Umbilical cord (tissue), 1 donor: ENCODE measurements at regions not wholly inside any gene's neighbourhood (a gene's known extent, or its start where the extent isn't known, plus 50 kb on each side); places are given as distances from the start of the nearest gene placed in this dataset.
"Not testable (repeated sequence)": the region's sequence is repeated elsewhere in the genome, so short reads cannot be mapped to it uniquely, and the experiment has no call there.

Experiments used
- DNase-seq: peaks from one replicate; pipeline ENCODE4 v3.0.0-alpha.2; 2015; ENCODE audit warnings: low spot score

DNA sequence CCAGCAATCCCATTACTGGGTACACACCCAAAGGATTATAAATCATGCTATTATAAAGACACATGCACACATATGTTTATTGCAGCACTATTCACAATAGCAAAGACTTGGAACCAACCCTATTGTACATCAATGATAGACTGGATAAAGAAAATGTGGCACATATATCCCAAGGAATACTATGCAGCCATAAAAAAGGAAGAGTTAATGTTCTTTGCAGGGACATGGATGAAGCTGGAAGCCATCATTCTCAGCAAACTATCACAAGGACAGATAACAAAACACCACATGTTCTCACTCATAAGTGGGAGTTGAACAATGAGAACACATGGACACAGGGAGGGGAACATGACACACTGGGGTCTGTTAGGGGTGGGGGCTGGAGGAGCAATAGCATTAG is 177.2 kb upstream of the TBX18 start:
- DNase-seq: not testable (repeated sequence)

DNA sequence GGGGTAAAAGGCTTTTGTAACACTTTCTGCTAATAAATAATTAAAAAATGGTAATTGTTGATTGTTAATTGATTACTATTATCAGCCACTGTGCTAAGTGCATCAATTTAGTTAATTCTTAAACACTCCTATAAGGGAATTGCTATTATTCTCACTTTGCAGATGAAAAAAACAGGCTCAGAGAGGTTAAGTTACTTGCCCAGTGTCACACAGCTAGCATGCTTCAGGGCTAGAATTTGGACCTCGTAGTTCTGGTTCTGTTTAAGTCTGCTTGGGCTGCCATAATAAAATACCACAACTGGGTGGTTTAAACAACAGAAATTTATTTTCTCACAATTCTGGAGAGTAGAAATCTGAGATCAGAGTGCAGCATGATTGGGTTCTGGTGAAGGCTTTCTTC is 164.8 kb upstream of the TBX18 start:
- no peak for DNase-seq

DNA sequence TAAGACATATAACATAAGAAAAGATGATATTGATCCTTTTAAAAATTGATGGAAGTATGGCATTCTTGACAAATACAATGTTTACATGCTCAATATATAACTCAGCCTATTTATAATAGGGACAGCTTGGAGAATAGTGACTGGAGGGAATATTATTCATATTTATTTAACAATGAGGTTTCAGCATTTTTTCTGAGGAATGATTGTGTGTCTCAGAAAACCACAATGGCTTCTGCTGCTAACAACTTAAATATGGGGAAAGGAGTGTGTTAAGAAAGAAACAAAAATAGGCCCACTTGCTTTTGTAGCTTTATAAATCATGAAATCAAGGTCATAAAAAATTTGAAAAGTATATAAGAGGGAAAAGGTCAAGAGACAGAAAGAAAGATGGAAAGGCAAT is 163.2 kb upstream of the TBX18 start:
- no peak for DNase-seq

DNA sequence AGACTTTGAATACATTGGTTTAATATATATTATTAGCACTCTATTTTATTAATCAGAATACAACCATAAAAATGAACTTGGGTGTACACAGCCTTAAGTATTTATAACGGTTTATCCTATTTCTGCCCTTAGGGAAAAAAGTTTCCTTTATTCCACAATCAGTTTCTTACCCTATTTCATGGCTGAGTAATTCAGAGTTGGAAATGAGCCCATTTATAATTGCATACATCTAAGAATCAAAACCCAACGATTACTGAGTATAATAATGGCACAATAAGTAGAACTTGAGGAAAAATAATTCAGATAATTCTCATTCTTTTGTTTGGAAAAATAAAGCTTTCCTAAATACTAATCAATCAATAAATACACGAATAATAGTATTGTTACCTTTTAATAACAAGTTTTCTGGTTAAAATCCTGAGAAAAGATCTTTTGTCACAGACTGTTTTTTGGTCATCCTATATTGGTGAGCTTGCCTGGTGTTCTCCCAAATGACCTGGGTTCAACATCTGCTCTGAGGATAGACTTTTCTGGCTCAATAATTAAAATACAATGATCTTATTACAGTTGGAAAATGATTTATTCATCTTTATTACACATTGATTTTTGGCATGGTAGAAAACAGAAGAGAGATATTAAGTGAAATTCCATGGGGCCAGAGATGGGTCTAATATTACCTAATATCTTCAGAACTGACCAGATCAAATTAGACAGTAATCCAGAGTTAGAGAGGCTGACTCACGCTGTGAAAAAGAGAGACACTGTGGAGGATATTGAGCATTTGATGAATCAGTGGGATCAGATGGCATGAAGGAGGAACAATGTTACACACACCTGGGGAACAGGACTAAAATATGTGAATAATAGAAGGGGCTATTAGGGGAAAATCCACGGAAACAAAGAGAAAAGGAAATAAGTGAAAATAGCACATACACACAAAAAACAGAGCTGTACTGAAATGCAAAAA is 162.1 kb upstream of the TBX18 start:
- DNase-seq: peak; percentile 27

DNA sequence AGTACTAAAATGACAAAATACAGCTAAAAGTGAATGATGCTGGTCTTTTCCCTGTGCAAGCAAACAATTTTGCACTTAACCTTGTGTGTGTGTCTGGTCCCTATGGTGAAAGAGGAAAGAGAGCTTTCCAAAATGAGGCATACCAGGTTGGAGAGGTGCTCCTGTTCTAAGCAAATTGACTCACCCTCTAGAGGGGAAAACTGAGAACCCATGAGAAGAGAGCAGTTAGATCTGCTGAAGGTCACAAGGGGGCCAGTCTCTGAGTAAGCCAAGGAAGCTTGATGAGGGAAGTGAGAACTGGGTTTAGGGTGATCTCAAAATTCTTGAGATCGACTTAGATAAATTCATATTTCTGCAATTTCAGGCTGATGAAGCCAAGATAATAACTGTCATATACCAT is 157.5 kb upstream of the TBX18 start:
- no peak for DNase-seq

DNA sequence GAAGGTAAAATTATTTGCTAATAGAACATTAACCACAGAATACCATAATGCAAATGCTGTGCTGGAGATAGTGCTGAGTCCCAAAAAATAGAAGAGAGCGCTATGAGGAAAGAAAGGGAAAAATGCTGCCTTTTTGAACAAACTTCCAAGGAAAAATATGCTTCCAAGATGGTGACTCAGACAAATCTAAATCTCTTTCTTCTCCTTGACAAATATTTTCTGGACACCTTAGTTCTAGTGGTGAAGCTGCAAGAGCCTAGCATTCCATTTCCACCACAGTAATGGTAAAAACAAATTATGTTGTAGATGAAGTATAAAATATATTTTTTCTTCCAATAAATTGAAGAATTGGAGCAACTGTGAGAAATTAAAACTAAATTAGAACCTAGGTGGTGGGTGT is 155.6 kb upstream of the TBX18 start:
- no peak for DNase-seq

DNA sequence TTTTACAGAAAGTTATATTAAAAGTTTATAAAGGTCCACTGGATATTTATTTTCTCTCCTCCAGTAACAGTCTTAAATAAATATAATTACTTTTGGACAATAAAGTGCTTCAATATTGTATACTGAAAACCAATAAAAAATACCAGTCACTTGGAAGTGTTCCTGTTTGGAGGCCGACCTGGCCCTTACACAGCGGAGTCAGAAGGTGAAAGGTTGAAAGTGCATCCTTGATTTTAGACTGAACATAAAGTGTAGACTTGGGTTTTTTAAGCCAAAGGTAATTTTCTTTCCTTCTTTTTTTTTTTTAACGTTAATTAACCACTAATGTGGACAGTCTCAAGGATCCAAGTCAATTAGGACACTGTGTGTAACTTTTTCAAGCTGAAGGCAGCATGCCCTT is 152.3 kb upstream of the TBX18 start:
- DNase-seq: no peak

DNA sequence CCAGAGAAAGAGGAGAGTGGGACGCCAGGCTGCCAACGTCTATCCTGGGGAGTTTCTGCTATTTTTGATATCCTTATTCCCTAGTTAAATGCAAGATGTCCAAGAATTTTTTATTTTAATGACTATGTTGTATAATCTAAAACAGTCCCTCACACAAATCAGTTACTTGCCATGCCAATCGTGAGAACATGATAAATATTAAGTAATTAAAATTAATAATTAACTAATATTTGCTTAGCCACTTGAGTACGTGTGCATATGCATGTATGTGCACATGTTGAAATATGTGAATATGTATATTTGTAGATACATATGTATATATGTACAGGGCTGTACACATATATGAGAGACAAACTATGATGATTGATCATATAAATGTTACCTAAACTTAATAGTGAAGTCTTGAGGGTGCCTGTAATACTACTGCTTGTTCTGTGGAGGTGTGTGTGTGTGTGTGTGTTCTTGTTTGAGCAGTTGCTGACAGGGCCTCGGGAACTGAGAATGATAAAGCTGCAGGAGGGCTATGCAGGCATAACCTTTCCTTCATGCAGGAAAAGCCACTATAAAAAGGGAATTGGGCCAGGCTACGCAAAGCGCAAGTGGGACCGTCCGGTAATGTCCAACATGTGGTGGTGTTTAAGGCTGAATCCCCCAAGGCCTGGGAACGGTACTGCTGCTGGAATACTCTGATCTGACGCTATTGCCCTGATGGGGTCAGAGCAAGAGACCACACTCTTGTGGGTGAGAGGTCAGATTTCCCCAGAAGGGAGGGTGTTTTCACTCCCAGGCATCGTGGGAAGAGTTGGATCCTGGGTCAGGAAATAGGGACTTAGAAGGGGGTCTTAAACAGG is 148.3 kb upstream of the TBX18 start:
- DNase-seq: no peak

DNA sequence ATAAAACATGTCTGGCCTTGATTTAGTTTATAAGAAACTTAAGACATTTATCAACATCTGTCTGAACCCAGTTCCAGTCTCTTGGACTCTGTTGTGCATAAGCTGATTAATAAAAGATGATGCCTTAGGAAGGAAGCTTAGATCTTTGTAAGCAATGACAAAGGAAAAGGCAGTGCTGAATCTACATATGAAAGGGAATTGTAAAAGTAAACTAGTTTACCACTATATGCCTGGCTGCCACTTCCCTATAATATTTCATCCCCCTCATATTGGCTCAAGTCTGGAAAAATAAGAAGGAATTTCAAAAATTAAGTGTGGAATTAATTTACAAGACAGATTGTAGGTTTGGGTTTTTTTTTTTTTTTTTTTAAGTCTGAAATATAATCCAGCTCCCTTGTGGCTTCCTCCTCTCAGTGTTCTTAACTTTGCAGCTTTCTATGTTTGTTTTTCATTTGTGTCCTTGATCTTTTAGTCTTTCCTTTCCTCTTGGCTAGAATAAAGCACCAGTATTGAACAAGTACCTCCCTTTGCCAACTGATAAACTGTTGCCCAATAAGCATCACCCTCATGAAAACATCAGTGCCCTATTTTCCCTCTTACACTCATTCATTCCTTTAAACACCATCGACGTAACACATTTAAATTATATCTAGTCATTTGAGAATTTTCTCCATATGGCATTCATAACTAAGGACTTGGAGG is 146.7 kb upstream of the TBX18 start:
- no peak for DNase-seq

DNA sequence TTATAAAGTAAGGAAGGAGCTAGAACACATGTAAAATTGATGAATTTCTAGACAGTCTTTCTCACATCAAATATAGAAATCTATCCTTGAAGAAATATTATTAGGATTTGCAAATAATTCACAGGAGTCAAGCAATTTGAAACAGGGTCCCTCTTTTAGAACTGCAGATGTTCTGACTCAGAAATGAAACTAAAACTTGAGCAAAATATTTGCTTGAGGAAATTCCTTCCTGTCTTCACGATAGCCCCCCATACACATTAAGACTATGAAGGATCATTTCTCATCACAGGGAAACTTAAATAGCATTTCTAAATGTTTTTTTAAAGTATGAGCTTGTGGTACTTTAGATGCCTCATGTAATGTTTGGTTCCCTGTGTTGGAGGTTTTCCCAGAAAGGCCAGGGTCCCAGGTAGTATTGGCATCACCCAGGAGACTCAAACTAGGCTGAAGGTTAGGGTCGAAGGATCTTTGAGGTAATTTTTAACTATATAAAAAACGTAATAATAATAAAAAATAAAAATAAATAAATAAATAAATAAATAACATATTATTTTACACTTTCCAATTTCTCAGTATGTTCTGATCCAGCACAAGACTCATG is 144.0 kb upstream of the TBX18 start:
- no peak for DNase-seq

DNA sequence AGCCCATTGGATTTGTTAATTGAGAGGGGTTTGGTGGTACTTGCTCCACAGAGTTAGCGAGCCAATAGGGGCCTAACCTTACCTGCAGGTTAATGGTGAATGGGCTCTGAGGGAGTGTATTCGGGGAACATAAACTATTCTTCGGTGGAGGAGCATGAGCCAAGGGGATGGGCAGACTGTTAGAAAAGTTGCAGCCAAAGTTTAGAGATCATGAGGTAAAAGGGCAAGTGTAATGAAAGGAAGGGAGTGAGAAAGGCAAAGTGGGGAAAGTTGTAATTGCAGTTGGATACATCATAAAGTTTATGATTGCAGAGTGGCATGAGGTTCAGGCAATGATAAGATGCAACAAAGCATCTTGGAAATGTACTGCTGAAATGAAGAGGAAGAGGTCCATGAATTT is 142.1 kb upstream of the TBX18 start:
- no peak for DNase-seq

DNA sequence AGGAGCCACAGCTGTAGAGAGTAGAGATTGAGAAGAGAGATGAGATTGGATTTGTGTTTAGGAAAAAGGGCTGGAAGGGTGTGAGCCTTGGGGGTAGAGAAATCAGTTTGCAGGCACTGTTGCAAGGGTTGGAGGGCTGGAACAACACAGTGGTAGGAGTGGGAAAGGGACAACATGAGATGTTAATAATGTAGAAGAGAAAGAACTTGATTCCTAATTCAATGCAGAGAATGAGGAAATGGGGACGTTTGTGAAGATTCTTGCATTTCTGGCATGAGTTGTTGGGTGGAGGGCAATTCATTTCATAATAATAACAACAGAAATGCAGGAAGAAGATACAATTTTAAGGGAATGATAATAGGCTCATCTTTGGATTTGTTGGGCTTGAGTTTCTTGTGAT is 141.4 kb upstream of the TBX18 start:
- no peak for DNase-seq

DNA sequence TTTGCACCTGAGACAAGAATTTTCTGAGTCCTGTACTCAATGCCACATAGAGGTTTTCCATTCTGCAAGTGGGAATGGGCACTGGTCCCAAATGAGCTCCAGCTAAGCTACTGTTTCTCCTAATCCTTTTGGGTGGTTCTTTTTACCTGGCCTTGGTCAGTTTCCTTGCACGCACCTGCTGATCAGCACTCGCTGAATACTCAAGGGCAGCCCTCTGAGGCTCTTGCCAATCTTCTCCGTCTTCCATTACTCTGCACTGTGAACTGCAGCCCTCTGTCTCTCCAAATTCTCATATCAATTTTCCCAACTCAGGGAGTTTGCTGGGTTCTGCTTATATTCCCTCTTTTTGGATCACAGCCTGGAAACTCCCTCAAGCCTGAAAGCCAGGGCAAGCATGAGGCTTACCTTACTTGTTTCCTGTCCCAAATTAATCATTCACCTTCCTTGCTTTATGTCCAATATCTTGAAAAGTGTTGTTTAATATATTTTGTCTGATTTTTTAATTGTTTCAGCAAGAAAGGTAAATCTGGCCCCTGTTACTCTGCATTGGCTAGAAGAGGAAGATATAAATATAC is 138.0 kb upstream of the TBX18 start:
- no peak for DNase-seq

DNA sequence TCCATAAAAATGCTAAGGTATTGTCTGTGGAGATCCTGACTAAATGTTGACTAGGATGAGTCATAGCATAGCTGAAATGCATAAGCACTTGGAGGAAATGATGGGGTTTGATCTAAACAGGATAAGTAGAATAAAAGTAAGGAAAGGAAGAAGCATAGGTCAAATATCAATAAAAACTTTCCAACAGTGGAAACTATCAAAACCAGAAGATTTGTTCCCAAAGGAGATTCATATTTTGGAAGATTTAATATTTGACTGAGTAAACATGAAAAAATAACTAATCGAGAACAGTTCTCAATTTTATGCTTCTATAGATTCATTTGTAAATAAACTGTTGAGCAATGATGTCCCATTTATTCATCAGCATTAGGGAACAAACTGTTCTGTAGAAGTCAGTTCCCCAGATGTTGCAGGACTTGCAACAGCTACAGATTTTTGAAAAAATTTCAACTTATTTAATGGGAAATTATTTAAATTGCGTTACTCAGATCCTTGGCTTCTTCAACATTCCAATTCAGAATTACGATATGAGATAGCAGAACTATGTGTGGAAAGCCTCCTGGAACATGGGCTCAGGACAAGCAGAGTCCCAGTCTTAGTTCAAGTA is 133.7 kb upstream of the TBX18 start:
- peak; percentile 24 for DNase-seq

DNA sequence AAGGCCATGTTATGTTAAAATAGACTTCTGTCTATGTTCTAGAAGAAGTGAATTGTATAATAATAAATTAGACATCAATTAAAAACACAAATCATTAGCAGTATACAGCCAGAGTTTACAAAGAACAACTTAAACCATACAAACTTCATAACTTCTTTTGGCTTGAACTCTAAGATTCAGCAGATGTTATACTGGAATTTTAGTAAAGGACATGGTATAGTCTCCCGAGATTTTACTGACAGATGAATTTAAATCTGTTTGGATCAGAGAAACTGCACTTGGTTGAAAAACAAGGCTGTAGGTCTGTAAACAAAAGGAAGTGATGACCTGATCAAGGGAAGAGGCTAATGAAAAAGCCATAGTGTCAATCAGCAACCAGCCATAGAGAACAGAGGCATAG is 132.6 kb upstream of the TBX18 start:
- peak; percentile 29 for DNase-seq

DNA sequence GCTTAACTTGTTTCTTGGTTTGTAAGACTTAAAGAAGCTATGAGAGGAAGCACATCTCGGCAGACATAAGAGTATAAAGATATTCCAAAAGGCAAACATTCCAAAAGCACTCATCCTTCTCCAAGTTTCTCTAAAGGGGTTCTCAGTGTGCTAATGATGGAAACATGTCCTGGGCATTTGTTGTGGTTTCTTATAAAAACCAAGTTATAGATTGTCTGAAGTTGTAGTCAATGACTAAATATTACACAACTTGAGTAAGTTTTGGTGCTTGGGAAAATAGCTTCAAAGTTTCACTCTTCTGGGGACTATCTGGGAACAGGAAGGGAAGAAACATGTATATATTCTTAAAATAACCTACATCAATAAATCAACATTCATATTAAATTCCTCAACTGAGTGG is 128.3 kb upstream of the TBX18 start:
- DNase-seq: peak; percentile 14

DNA sequence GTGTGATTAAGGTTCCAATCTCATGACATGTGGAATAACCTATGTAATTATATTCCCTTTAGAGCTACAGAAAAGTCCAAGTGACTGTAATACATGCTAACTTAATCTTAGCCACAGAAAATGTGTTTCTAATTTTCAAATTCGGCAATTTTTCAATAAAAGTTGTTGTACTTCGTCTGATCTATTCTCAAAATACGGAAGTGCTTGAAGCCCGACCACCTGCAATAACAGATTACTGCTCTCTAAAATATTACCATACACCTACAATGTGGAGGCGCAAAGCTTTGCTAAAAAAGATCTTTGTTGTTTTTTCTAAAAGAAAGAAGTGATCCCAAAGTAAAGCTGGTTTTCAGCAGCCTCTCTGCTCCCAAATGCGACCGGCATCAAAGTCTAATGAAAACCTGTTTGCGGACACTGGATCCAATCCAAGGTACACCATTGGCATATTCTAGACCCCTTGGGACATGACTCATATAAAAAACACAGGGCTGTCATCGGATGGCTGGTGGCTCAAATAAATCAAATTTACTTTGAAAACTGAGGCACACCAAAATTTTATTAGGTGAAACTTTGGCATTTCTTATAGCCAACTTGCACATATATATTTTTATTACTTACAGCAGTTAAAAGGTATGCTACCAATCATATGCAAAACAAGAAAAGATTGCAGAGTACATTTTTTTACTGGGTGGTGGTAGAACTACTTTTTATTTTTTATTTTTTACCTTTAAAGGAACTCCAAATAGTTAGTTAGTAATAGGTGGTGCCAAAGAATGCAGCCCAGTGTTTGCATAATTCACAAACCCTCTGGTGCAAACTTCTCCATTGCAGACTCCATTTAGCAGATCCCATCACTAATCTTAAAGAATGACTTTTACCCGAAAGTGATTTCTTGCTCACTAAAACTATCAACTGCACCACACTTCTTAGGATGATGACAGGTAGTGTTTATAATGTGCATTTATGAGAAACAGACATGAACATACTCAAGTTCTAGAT is 118.7 kb upstream of the TBX18 start:
- no peak for DNase-seq

DNA sequence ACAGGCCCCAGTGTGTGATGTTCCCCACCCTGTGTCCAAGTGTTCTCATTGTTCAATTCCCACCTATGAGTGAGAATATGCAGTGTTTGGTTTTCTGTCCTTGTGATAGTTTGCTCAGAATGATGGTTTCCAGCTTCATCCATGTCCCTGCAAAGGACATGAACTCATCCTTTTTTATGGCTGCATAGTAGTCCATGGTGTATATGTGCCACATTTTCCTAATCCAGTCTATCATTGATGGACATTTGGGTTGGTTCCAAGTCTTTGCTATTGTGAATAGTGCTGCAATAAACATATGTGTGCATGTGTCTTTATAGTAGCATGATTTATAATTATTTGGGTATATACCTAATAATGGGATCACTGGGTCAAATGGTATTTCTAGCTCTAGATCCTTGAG is 115.0 kb upstream of the TBX18 start:
- not testable (repeated sequence) for DNase-seq

DNA sequence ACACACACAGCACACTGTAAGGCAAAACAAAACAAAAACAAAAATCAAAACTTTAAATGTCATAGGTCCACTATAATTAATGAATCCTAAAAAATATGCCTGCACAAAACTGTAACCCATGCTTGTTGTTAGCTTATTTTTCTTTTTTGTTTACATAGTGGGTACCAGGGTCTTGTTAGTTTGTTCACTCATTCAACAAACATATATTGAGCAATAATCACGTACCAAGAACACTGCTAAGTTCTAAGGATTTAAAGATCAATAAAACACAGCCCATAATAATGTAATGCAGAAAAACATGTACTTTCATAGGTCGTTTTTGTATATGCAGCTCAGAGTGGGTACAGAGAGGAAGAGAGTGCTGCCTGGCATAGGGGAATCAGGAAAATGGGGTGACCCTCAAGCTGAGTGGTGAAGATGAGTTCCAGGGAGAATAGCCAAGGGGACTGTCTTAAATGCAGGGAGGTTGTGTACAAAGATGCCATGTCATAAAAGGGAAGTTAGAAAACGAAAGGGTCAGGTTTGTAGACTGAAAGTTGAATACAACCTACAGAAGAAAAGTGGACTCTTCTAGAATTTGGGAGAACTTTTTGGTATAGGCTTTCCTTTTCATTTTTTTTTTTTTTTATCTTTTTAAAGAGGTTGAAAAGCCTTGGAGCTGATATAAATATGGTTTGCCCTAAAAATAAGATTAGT is 113.3 kb upstream of the TBX18 start:
- DNase-seq: no peak
